CD4-positive, alpha-beta T cell treated with Interleukin-15 for 4 hours (primary cell): ENCODE measurements at regions not wholly inside any gene's neighbourhood (a gene's known extent, or its start where the extent isn't known, plus 50 kb on each side); places are given as distances from the start of the nearest gene placed in this dataset.
"Not testable (repeated sequence)": the region's sequence is repeated elsewhere in the genome, so short reads cannot be mapped to it uniquely, and the experiment has no call there.

ENCODE experiments used
- DNase-seq: peaks from one replicate; pipeline ENCODE4 v3.0.0-alpha.2; 2020; ENCODE audit warnings: low spot score

GRCh38 chr5:37962389-37962788 lies 122.5 kb upstream of the GDNF start:
- no peak for DNase-seq

GRCh38 chr5:37957218-37957617 lies 117.4 kb upstream of the GDNF start:
- no peak for DNase-seq

- no peak for DNase-seq
Observed at GRCh38 chr5:37955748-37956147, 115.9 kb upstream of the GDNF start.

GRCh38 chr5:37954561-37954960 lies 114.7 kb upstream of the GDNF start:
- DNase-seq, result no peak

- DNase-seq, result no peak
Observed at GRCh38 chr5:37951946-37952721, 112.3 kb upstream of the GDNF start.

GRCh38 chr5:37950436-37950835 lies 110.6 kb upstream of the GDNF start:
- DNase-seq, result no peak

- no peak for DNase-seq
Observed at GRCh38 chr5:37945446-37945845, 105.6 kb upstream of the GDNF start.

- DNase-seq, result not testable (repeated sequence)
Observed at GRCh38 chr5:37943136-37943535, 103.3 kb upstream of the GDNF start.

GRCh38 chr5:37940931-37941623 lies 101.2 kb upstream of the GDNF start:
- DNase-seq, result no peak

GRCh38 chr5:37938861-37939260 lies 99.0 kb upstream of the GDNF start:
- no peak for DNase-seq

- no peak for DNase-seq
Observed at GRCh38 chr5:37938076-37938852, 98.4 kb upstream of the GDNF start.

GRCh38 chr5:37936091-37936490 lies 96.2 kb upstream of the GDNF start:
- DNase-seq, result no peak

GRCh38 chr5:37933576-37933975 lies 93.7 kb upstream of the GDNF start:
- DNase-seq, result no peak

- no peak for DNase-seq
Observed at GRCh38 chr5:37932450-37932849, 92.6 kb upstream of the GDNF start.

- no peak for DNase-seq
Observed at GRCh38 chr5:37931541-37931940, 91.7 kb upstream of the GDNF start.

- no peak for DNase-seq
Observed at GRCh38 chr5:37930350-37930749, 90.5 kb upstream of the GDNF start.

- DNase-seq, result no peak
Observed at GRCh38 chr5:37929791-37930190, 90.0 kb upstream of the GDNF start.

- DNase-seq, result not testable (repeated sequence)
Observed at GRCh38 chr5:37927753-37928152, 87.9 kb upstream of the GDNF start.

GRCh38 chr5:37926732-37927131 lies 86.9 kb upstream of the GDNF start:
- DNase-seq, result no peak

- DNase-seq, result no peak
Observed at GRCh38 chr5:37921452-37921851, 81.6 kb upstream of the GDNF start.

- no peak for DNase-seq
Observed at GRCh38 chr5:37918424-37918823, 78.6 kb upstream of the GDNF start.

GRCh38 chr5:37916525-37916924 lies 76.7 kb upstream of the GDNF start:
- DNase-seq, result no peak
